ENCODE measurements at regions not wholly inside any gene's neighbourhood (a gene's known extent, or its start where the extent isn't known, plus 50 kb on each side); places are given as distances from the start of the nearest gene placed in this dataset.
"Not testable (repeated sequence)": the region's sequence is repeated elsewhere in the genome, so short reads cannot be mapped to it uniquely, and the experiment has no call there.

DNA sequence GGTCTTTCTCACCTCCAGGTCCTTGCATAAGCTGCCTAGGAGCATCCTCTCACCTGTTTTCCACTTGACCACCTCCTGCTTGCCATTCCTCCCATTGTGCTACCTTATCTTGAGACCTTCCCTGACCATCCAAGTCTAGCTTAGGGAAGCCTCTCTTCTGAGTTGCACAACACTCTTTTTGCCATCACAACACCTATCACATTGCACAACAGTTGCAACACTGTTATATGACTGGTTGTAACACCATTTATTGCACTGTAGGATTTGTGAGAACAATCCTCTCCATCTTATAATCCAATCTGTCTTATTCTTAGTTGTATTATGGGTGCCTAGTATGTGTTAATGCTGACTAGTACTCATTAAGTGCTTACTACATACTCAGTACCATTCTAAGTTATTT, 488.7 kb downstream of the OMA1 start:
- no peak overlapping the region for H3K4me3 ChIP-seq (ENCODE audit: low read length)
- TF ChIP-seq, protein P1, sequence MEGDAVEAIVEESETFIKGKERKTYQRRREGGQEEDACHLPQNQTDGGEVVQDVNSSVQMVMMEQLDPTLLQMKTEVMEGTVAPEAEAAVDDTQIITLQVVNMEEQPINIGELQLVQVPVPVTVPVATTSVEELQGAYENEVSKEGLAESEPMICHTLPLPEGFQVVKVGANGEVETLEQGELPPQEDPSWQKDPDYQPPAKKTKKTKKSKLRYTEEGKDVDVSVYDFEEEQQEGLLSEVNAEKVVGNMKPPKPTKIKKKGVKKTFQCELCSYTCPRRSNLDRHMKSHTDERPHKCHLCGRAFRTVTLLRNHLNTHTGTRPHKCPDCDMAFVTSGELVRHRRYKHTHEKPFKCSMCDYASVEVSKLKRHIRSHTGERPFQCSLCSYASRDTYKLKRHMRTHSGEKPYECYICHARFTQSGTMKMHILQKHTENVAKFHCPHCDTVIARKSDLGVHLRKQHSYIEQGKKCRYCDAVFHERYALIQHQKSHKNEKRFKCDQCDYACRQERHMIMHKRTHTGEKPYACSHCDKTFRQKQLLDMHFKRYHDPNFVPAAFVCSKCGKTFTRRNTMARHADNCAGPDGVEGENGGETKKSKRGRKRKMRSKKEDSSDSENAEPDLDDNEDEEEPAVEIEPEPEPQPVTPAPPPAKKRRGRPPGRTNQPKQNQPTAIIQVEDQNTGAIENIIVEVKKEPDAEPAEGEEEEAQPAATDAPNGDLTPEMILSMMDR (conservative IDR thresholded peaks at IDR 0.05; ENCODE audit: low read length), result no peak
- DNase-seq (ENCODE audit: low read depth), result no peak

DNA sequence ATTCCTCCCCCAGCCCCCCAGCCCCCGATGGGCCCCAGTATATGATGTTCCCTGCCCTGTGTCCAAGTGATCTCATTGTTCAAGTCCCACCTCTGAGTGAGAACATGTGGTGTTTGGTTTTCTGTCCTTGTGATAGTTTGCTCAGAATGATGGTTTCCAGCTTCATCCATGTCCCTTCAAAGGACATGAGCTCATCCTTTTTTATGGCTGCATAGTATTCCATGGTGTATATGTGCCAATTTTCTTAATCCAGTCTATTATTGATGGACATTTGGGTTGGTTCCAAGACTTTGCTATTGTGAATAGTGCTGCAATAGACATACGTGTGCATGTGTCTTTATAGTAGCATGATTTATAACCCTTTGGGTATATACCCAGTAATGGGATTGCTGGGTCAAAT, 495.3 kb downstream of the OMA1 start:
- not testable (repeated sequence) for DNase-seq (ENCODE audit: low read depth); H3K4me3 ChIP-seq (ENCODE audit: low read length)

DNA sequence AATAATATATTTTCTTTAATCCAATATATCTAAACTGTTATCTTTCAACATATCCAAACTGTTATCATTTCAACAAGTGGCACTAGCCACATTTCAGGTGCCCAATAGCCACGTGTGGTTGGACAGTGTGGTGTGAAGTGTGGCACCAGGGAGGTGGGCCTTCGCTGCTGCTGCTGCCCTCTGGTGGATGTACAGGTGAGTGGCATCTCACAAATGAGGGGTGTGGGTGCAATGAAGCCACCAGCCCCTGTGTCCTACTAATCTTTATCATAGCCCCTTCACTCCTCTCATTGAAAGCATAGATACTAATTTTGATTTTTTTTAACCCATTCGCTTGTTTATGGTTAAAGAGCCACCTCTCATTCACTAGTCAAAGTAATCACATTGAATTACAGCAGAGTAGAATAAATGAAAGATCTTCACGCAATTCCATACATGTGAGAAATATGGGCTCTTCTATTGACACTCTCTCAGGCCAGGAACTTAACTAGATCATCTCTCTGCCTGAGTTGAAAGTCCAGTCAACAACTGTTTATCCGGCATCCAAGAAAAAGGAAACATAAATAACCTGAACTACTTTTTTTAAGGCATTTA, 499.2 kb downstream of the OMA1 start:
- H3K4me3 ChIP-seq (ENCODE audit: low read length), result no peak overlapping the region
- peak; percentile 5 for DNase-seq (ENCODE audit: low read depth)
- TF ChIP-seq, protein P1 (conservative IDR thresholded peaks at IDR 0.05; ENCODE audit: low read length), result peak; percentile 67

DNA sequence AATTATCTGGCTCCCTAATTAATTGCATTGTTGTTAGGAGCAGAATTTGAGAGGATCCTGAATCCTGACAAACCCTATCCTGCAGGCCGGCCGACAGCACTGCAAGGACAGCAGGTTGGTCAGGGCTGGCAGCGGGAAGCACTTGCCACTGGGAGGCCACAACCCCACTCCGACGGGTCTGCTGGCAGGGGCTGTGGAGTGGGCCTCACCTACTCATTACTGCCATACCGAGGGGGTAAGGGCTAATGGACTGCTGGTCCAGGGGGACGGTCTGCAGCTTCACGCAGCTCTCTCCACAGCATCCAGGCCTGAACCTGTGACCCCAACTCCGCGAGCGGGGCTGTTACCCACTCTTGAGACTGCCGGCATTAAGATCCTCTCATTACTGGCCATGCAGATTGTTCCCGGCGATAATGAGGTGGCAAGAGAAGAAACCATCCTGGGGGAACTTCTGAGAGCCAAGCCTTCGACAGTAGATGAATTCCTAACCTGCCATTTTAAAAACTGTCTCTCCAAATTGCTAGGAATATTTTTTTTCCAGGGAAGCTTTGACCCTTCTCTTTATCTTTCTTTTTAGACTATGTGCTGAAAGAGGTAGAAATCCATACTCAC, 501.3 kb downstream of the OMA1 start:
- DNase-seq (ENCODE audit: low read depth), result no peak
- H3K4me3 ChIP-seq (ENCODE audit: low read length), result no peak overlapping the region
- TF ChIP-seq, protein P1 (conservative IDR thresholded peaks at IDR 0.05; ENCODE audit: low read length), result no peak

DNA sequence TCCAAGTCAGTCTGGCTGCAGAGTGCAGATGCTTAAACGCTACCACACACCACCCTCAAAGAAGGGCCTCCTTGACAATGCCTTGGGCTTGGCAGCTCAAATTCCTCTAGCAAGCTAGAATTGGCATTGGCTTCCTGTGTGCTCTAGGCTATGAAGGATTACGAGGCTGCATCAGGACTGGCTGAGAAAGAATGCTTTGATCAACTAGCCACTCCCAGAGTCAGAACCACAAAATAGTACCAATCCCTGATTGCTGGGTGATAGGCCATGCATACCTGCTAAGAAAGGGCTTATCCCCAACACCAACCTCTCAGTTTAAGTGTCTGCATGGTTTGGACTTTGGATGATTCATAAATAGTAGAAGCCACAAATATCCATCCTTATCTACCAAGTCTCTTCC, 504.9 kb downstream of the OMA1 start:
- no peak for DNase-seq (ENCODE audit: low read depth)
- TF ChIP-seq, protein P1 (conservative IDR thresholded peaks at IDR 0.05; ENCODE audit: low read length), result no peak
- no peak overlapping the region for H3K4me3 ChIP-seq (ENCODE audit: low read length)

DNA sequence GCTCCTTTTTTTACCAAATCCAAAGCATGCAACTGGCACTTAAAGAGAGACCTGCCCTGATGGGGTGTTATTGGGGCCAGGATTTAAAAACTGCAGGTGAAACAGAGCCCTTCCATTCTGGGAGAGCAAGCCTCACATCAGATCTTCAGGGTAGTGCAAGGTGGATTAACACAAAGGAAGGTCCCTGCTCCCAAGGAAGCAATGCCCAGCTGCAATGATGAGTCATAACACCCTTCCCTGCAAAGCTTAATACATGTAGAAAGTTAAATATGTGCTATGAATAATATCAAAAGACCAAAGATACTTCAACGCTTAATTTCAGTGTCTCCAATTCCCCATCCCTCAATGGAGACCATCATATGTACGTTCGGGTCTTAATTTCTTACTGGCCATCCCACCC, 508.0 kb downstream of the OMA1 start:
- TF ChIP-seq, protein P1 (conservative IDR thresholded peaks at IDR 0.05; ENCODE audit: low read length), result no peak
- no peak overlapping the region for H3K4me3 ChIP-seq (ENCODE audit: low read length)
- DNase-seq (ENCODE audit: low read depth), result no peak

DNA sequence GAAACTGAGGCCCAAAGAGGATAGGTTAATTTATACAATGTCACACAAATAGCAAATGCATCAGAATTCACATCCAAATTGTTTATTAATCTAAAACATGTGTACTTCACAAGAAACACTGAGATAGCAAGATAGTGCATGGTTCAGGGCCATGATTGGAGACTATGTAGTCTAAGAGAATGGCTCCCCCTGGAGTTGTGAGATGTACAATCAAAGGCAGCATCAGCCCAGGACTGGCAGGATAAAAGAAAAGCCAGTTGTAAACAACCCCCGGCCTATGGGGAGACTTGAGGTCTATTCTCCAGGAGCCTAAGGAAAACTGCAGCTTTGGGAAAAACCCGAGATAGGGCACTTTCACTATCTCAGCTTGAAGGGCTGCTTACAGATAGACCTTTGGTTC, 511.0 kb downstream of the OMA1 start:
- H3K4me3 ChIP-seq (ENCODE audit: low read length), result no peak overlapping the region
- peak; percentile 8 for DNase-seq (ENCODE audit: low read depth)
- TF ChIP-seq, protein P1 (conservative IDR thresholded peaks at IDR 0.05; ENCODE audit: low read length), result peak; percentile 33
